Skeletal muscle cell (primary cell): ENCODE measurements at regions not wholly inside any gene's neighbourhood (a gene's known extent, or its start where the extent isn't known, plus 50 kb on each side); places are given as distances from the start of the nearest gene placed in this dataset.
"Not testable (repeated sequence)": the region's sequence is repeated elsewhere in the genome, so short reads cannot be mapped to it uniquely, and the experiment has no call there.

Source experiments
- DNase-seq: peaks from one replicate; pipeline ENCODE4 v3.0.0-alpha.2; 2010; ENCODE audit warnings: low read depth
- H3K4me3 ChIP-seq: 2 replicates; pipeline ENCODE4 v1.5.1; 2011; ENCODE audit warnings: low read depth, mild to moderate bottlenecking, control low read depth, low read length, moderate library complexity

GRCh38 chr13:50214514-50214913 is 199.3 kb downstream of the KCNRG start:
- no peak for DNase-seq
- H3K4me3 ChIP-seq: no peak overlapping the region

DNA sequence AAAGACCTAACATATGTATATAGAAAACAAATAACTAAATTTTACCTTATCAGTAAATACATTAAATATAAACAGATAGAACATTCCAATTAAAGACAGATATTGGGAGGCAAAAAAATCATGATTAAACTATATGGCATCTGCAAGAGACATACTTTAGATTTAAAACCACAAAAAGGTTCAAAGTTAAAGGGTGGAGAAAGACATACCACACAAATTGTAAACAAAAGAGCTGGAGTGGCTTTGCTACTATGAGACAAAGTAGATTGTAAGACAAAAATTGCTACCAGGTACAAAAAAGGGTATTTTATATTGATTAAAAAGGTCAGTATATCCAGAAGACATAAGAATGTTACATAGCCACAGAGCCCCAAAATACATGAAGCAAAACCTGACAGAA is 200.2 kb downstream of the KCNRG start:
- no peak overlapping the region for H3K4me3 ChIP-seq
- no peak for DNase-seq

- DNase-seq: no peak
- H3K4me3 ChIP-seq: no peak overlapping the region
Measured at GRCh38 chr13:50219743-50220142, 204.5 kb downstream of the KCNRG start.

DNA sequence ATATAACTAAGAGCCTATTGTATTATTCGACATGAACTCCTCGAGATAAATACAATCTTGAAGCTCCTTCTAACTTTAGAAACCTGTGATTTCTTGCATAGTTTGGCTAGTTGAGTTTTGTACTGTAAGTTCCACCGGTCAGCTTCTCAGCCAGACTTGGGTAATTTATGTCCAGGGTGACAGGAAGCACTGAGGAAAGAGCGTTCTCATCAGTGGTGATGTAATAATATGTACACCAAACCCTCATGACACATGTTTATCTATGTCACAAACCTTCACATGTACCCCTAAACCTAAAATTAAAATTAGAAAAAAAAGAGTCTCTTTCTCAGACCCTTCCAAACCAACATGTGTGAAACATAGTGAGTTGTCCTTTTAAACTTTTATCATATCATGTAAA is 205.7 kb downstream of the KCNRG start:
- H3K4me3 ChIP-seq: no peak overlapping the region
- peak; percentile 25 for DNase-seq

DNA sequence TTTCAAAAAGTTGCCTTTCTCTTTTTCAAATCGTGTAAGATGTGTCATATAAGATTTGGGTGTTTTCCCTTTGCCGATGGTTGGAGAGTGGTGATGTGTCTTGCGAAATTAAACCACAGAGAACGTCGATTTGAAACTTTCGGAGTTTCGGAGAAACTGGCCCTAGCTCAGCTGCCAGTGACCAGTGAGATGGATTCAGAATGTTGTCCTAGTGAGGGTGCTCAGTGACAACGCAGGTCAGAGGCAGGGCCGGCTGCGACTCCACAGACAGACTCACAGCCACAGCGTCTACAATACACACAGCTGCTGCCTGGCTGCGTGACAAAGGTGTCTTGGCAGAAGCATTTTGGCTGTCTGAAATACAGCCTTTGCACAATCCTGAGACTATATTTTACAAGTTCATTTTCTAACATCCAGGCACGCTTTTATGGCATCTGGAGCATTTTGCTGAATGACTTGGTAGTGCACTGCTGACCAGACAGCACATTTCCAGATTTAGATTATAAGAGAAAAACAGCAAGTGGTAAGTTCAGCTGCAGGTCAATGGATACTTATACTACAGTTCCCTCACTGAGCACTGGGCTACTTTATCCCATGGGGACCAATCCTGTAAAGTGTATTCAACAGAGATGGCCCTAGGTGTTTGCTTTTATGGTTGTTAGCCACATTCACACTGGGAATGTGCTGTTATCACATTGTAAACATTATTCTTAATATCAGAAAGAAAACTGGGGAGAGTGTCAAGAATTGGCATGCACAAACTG is 207.5 kb downstream of the KCNRG start:
- peak; percentile 82 for DNase-seq
- H3K4me3 ChIP-seq: peak overlapping the region; percentile 13

GRCh38 chr13:50224534-50224933 is 209.3 kb downstream of the KCNRG start:
- peak; percentile 68 for DNase-seq
- no peak overlapping the region for H3K4me3 ChIP-seq

DNA sequence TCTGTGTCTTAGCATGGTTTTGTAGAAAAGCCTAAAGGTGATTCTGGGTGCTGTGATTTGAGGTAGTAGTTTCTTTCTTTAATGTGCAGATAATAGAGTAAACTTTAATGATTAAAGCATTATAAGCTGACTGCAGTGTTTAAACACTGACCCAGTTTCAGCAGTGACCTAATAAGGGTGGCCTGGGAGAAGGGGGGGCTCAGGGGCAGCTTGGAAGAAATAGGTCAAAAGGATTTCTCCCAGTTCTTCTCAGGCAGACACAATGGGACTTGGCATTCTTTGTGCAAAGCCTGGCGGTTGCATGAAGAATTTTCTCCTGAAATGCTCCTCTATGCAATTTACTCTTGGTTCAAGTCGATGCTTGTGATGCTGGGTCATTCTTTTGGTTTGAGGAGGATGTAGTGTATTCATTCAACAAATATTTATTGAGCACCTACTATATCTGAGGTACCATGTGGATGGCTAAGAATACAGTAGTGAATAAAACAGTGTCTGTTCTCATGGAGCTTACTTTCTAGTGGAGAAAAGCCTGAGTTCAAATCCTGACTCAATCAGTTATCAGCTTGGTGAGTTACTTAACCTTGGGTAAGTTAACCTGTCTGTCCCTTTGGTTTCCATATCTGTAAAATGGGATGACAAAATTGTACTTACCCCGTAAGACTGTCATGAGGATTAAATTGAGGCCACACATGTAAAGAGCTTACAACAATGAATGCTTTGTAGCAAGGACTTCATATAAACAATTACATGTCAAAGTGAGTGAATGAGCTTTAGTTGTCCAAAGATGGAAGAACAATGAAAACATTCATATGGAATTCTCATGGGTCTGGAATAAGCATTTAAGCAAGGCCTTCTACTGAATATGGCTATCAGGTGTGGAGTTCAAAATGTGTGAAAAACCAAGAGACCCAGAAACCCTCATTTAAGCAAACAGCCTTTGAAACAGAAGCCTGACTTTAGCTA is 210.2 kb downstream of the KCNRG start:
- no peak for DNase-seq
- no peak overlapping the region for H3K4me3 ChIP-seq

DNA sequence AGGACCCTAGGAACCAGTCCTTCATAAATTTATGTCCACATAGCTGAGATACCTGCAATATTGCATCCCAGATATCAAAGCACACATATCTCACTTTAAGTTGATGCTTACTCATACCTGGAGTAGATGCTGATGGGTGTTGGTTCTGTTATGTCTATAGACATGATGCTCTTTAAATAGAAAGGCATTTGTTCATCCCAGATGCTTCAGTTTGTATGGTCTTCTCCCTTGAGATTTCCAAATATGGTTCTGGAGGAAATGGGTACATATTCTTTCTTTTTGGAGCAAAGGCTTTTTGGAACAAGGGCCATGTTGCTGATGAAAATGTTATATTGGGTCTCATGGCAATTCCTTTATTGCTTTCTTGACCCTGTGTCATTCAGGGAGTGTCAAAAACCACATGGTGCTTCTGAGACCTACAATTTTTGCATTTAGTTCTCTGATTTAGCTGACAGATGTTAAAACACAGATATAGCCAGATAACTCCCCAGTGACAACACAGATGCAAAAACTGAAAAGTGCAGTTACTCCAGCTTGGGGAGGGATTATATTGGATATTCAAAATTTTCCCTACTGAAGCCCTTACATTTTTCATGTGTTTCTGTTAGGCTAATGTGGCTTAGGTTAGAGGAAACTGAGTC is 211.4 kb downstream of the KCNRG start:
- DNase-seq: peak; percentile 12

DNA sequence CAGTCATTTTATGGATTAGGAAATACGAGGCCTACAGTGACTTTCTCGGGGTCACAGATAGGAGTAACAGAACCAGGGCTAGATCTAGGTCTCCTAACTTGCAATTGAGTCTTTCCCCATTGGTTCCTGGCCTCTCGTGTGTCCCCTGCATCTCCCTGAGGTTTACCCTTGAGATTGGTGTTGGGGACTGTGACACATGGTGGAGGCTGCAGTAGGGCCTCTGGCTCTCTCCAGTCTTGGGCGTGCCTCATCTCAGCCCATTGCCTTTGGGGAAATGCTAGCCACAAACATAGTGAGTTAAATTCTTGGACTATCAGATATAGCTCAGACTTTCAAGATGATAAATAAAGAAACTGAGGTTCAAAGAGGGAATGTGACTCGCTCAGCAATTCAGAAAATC is 212.1 kb downstream of the KCNRG start:
- no peak for DNase-seq
- no peak overlapping the region for H3K4me3 ChIP-seq

More for the DNA sequence above, 211.4 kb downstream of the KCNRG start:
- no peak overlapping the region for H3K4me3 ChIP-seq

GRCh38 chr13:50228527-50228926 is 213.3 kb downstream of the KCNRG start:
- no peak for DNase-seq
- H3K4me3 ChIP-seq: no peak overlapping the region

DNA sequence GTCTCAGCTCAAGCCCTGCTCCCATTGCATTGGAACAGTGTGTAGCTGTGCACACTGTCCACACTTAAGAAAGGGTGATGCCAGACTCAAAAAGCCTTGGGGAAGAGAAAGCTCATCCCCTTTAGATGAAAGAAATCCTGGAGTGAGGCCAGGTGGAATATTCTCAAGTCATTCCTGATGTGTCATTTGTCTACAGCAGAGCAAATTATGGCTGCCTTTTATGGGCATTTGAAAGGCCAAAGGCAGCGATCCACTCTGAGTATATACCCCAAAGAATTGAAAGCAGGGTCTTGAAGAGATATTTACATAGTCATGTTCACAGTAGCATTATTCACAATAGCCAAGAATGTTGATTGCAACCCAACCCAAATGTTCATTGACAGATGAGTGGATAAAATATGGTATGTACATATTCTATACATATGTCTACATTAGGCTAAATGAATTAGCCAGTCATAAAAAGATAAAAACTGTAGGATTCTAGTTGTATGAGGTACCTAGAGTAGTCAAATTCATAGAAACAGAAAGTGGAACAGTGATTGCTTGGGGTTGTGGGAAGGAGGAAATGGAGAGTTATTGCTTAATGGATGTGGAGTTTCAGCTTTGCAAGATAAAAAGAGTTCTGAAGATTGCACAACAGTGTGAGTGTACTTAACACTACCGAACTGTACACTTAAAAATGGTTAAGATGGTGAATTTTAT is 214.9 kb downstream of the KCNRG start:
- H3K4me3 ChIP-seq: no peak overlapping the region
- DNase-seq: peak; percentile 72

DNA sequence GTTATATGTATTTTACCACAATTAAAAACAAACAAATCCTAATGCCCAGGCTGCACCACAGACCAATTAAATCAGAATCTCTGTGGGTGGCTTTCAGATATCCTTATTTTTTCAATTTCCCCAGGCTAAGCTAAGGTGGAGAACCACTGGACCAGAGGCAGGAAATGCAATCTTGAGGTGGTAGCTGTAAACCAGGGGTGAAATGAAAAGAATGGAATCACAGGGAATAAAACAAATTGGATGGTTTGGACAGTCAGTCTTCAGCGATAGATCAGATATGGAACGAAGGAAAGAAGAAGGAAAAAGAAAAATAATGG is 215.4 kb downstream of the KCNRG start:
- no peak for DNase-seq

GRCh38 chr13:50233574-50233973 is 218.3 kb downstream of the KCNRG start:
- not testable (repeated sequence) for H3K4me3 ChIP-seq, DNase-seq

More for the DNA sequence above, 215.4 kb downstream of the KCNRG start:
- H3K4me3 ChIP-seq: no peak overlapping the region

GRCh38 chr13:50235604-50236342 is 220.5 kb downstream of the KCNRG start:
- no peak for DNase-seq
- no peak overlapping the region for H3K4me3 ChIP-seq

GRCh38 chr13:50236898-50237318 is 221.7 kb downstream of the KCNRG start:
- DNase-seq: peak; percentile 16
- H3K4me3 ChIP-seq: no peak overlapping the region

DNA sequence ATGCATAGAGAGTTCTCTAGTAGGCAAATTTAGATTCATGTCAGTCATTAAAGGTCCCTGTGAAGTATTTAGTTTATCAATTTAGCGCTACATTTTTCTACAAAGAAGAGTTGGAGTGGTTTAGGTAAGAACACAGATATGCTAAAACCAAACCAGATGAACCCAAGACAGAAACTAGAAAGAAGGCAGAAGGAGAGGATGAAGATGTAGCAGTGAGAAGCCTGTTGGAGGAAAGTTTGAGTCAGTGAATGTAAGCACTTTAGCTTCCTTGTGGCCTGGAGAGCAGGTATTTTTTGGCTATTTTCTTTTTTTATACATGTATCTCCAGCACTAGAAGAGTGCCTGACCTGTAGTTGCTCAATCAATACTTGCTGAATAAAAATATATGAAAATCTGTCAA is 223.7 kb downstream of the KCNRG start:
- no peak overlapping the region for H3K4me3 ChIP-seq

GRCh38 chr13:50241479-50241878 is 226.2 kb downstream of the KCNRG start:
- no peak overlapping the region for H3K4me3 ChIP-seq

More for the DNA sequence above, 223.7 kb downstream of the KCNRG start:
- no peak for DNase-seq

DNA sequence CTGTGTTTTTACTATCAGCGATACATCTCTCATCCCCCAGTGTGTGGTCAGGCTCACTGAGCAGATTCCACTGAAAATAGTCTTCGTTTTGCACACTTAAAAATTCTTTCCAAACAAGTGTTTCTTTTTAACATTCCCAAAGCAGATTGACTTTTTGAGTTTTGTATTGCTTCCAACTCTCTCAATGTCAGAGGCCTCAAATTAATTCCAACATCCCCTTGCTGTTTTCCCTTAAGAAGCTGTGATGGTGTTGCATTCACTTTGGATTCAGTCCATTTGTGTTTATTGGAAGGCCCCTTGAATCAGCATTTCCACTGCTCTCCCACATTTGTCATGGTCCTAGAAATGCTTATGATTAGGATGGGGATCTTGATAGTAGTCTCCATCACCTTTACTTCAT is 228.7 kb downstream of the KCNRG start:
- no peak overlapping the region for H3K4me3 ChIP-seq
- no peak for DNase-seq

More at GRCh38 chr13:50241479-50241878, 226.2 kb downstream of the KCNRG start:
- no peak for DNase-seq

DNA sequence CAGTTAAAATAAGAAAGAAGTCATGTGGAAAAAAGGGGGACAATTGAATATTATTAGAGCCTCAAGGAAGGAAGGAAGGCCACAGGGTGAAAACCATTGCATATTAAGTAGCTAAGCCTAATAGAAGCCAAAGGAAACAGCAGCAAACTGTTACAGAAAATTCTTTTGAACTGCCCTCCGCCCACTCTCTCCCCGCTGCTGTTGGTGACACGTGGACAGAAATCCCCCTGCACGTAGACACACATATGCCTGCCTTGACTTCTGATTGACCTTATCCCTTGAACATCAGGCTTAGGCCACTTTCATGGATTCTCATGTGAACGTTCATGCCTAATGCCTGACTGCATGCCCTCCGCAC is 229.1 kb downstream of the KCNRG start:
- no peak for DNase-seq

More for the DNA sequence above, 229.1 kb downstream of the KCNRG start:
- no peak overlapping the region for H3K4me3 ChIP-seq
